Gastroesophageal sphincter (tissue), 3 donors: ENCODE measurements at regions not wholly inside any gene's neighbourhood (a gene's known extent, or its start where the extent isn't known, plus 50 kb on each side); places are given as distances from the start of the nearest gene placed in this dataset.

ENCODE experiments used
- CTCF ChIP-seq, 4 experiments: fragments of 200-600 bp in 2 of 4; fragments of 450-650 bp in 2 of 4; sonication (generic) in 1 of 4; IDR thresholded peaks; one replicate each; pipeline ENCODE4 v1.5.1; 2017 to 2019; ENCODE audit warnings: antibody characterized with exemption in 4 of 4, mild to moderate bottlenecking in 2 of 4, moderate library complexity in 2 of 4
- EP300 ChIP-seq: sonication (generic); formaldehyde crosslinking; IDR thresholded peaks from one replicate; pipeline ENCODE4 v1.6.1; 2017; ENCODE audit warnings: antibody characterized with exemption, mild to moderate bottlenecking
- POLR2A ChIP-seq, 2 donors: fragments of 450-650 bp; IDR thresholded peaks; one replicate each; pipeline ENCODE4 v1.6.1; 2017; ENCODE audit warnings: antibody characterized with exemption in 2 of 2, mild to moderate bottlenecking in 2 of 2, moderate library complexity in 1 of 2

DNA sequence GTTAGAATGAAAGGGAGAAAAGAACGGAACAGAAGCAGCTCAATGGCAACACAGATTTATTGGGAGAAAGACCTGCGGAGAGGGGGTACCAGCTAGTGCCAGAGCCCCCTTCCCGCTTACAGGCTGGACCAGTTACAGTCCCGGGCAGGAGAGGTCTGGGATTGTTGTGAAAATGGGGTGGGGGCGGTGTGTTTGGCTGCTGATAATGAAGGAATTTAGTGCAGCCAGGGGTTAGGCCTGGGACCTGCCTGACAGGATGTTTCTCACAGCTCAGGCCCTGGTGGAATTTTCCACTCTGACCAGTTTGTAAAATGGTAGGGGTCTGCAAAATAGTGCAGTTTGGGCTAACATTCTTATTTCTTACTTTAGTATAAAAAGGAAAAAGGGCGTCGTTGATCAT is 75.4 kb upstream of the SPIN4 start:
- TF ChIP-seq EP300 (no peak), POLR2A (IDR thresholded peaks at IDR 0.05) (no peak), CTCF (IDR thresholded peaks at IDR 0.05) (no peak)
